Islet of Langerhans (tissue), 1 donor: ENCODE measurements at regions not wholly inside any gene's neighbourhood (a gene's known extent, or its start where the extent isn't known, plus 50 kb on each side); places are given as distances from the start of the nearest gene placed in this dataset.
A peak's percentile ranks its signal among the peaks of the same experiment; 100 is the strongest.

Experiments
- FAIRE-seq: peaks from one replicate; lab custom pipeline; 2011; peaks lifted over from hg19 to GRCh38; lab: Jason Lieb, UNC

DNA sequence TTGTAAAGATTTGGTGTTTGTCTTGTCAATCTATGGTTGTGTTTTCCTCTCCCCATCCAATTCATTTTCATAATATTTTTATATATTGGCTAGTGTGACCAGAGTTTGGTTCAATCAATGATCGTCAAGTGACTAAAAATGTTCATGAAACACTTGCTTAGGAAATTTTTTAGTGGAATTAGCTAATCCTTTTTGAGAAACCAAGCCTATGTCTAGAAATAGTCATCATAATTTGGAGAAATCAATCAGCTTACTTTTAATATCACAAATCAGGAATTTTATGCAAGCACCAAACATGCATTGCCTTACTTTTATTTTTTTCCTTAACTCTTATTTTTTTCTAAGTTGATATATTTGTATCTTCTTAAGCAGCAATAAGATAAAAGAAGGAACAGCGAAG is 403.1 kb upstream of the TBL1XR1 start:
- FAIRE-seq, result no peak

DNA sequence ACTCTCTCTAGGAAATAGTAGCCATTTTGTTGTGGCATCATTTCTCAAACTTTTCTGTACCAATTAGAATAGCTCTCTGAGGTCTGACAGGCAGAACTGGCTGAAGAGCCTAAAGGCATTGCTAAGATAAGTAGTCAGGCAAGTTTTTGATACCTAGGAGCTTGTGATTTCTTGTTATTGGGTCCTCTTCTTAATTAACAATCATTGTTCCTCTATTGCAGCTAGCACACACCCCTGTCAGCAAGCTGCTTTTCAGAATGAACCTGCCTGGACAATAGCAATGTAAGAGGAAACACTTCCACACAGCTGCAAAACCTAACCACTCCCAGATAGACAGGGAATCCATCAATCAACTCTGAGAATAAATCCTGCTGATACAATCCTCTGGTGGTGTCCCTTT is 403.9 kb upstream of the TBL1XR1 start:
- FAIRE-seq, result no peak

DNA sequence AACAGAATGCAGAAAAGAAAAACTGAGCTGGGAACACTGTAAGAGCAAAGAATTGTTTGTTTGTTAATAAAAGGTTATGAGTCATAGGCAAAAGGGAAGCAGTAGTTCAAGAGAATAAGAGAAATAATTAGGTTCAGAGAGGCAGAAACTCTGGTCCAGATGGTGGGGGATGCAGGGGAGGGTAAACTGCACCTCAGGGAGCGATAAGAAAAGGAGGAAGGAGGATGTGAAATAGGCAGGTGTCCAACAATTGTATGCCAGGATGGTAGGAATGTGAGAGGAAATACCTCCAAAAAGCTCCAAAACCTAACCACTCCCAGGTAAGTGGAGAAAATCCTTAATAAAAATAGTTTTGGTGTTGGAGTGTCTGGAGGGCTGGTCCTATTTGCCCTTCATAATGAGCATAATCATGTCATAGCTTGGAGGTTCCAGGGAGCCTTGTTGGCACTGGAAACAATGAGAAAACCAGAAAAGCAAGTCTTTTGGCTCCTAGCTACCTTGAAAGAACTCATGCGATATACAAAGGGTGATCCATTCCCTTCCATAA is 405.4 kb upstream of the TBL1XR1 start:
- no peak for FAIRE-seq

DNA sequence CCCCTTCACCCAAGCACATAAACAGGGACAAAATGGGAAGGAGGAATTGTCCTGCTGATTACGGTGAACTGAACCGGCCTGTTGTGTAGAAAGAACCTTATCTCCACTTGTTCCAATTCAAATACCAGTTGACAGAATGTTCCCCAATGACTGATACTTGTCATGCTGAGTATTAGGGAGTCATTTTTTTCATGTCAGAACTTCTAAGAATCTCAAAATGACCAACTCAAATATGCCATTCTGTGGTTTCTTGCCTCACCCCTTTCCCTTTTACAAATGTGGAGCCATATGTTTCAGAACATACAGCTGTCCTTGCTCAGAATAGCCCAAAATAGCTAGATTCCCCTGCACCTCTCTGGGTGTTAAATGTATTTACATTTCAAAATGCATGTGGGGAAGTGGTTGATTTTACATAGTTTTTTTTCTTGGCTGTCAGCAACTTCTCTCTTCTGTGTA is 405.9 kb upstream of the TBL1XR1 start:
- no peak for FAIRE-seq

DNA sequence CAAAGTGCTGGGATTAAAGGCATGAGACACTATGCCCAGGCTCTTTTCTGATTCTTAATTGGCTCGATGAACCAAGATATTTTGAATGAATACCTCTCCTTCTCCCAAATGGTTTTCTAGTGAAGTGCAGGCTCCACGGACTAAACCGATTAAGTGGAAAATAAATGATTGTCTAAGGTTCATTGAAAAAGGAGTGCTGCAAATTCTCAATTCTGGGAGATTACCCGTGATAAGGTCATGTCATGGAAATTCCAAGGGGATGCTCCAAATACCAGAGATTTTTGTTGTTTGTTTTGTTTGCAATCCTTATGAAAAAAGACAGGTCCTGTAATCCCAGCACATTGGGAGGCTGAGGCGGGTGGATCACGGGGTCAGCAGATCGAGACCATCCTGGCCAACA is 406.9 kb upstream of the TBL1XR1 start:
- FAIRE-seq, result no peak

DNA sequence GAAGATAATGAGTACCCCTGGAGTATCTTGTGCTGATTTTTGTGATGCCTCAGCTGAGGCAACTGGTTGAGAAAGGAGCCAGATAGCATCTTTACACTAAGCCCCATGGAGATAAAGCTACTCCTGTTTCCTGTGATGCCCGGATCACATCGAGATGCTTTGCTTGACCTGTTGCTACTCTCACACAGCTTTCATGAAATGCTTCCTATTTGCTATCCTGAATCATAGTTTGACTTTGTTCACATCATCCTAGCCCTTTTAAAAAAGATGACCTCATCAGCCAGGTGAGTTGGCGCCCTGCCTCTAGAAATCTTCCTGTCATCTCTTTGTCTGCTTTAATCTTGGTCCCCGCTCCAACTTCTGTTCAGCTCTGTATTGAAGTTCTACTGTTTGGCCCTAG is 409.6 kb upstream of the TBL1XR1 start:
- no peak for FAIRE-seq

DNA sequence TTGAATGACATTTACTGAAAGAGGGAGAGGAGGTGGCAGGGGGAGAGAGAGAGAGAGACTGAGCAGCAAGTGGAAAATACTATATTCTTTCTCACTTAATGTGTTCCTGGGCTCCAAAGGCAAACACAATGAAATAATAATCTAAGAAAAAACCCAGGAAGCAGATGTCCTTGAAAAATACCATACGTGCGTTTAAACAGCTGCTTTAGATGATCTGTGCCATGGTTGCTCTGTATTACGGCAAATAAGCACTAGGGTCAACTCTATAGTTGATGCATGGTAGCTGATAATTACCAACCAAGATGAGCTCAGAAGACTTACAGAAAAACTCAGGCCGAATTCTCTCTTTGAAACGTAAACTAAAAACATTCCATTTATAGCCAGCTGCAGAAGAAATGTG is 410.3 kb upstream of the TBL1XR1 start:
- FAIRE-seq, result no peak

DNA sequence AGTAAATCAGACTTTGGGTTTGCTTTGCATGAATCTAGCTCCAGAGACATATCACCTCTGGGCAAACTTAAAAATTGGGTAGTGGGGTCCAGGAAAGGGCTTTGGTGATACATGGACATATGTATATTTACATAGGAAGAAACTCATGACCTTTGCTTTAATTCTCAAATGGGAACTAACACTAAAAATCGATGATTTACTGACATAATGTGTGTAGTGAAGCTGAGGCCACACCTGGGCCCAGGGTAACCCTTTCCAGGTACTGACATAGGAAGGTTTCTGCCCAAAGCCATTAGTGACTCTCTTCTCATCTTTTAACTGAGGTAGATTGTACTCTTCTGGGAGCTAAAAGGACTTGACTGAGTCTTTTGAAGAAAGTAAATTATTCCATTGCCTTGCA is 411.2 kb upstream of the TBL1XR1 start:
- no peak for FAIRE-seq

DNA sequence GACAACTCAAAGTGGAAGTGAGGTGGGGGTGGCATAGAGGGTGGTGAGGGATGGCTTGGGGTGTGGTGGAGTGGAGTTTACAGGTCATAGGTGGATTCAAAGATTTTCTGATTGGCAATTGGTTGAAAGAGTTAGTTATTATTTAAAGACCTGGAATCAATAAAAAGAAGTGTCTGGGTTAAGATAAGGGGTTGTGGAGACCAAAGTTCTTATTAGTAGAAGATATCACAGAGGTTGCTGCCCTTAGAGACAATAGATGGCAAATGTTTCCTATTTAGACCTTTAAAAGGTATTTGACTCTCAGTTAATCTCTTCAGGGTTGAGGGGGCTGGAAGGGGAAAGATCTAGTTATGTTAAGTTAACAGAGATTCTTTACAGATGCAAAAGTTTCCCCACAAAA is 412.3 kb upstream of the TBL1XR1 start:
- no peak for FAIRE-seq

DNA sequence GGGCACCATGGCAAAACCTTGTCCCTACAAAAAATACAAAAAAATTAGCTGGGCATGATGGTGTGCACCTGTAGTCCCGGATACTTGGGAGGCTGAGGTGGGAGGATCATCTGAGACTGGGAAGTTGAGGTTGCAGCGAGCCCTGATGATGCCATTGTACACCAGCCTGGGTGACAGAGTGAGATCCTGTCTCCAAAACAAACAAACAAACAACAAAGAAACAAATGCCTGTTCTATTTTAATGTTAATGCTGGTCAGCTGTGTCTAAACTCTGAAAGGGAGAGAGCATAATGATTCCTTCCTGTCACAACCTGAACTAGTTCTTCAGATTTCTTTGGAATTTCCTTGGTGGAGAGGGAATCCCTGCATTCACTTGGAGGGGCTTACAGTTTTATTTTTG is 413.0 kb upstream of the TBL1XR1 start:
- no peak for FAIRE-seq

DNA sequence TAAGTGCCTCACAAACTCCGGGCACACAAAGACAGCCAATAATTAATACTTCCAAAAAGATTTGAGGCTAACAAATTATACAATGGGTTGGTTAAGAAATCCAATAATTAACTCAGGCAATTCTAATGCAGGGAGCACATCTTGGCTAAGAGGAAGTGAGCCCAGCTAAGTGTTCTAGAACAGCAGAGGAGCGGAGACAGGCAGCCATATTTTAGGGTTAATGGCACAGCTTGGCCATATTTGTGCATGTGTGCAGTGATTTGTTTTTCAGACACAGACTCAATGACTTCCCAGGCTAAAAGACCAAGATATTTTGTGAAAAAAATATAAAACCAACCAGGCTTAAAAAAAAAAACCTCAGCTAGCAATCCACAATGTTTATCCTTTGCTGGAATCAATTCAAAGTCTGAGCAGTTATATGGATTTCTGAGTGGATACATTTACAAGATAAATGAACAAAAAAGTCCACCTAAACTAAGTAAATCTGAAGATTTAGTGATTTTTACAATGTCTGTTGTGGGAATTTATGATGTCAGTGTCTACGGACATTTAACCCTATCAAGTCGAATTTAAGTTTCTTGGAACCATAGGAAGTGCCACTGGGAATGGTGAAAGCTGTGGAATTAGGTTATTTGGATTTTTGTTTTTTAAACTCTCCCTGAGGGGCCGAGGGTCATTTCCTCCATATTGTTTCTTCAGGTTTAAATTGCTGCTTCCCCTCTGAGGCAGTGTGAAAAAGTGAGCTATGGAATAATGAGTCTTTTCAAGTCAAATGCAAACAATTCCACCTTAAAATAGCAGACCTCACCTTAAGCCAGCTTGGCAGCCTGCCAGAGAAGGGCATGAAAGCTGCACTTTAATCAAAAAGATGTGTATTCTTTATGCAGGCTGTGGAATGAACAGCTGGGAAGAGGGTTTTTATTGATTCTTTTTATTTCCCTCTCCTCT is 413.7 kb upstream of the TBL1XR1 start:
- FAIRE-seq, result no peak

DNA sequence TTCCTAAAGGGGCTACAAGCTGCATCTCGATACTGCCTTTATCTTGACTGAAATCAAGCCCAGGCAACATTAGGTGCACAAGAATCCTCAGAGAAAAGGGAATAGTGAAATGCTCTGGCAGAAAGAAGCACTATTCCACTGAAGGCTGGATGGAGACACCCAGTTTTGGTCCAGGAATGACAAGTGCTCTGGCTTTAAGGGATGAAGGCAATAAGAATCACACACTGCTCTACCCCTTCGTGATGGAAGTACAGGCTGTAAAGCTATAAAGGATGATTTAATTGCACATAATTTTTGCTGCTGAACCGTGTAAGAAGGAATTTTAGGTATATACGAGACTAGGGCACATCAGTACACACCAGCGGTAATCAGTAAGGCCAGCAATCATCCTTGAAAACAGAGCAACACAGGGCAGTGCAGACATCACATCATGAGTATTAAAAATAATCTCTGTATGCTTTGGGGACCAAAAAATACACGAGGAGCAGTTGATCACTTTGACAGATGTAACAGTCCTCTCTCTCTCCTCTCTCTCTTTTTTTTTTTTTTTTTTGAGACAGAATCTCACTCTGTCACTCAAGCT is 414.6 kb upstream of the TBL1XR1 start:
- FAIRE-seq, result no peak

DNA sequence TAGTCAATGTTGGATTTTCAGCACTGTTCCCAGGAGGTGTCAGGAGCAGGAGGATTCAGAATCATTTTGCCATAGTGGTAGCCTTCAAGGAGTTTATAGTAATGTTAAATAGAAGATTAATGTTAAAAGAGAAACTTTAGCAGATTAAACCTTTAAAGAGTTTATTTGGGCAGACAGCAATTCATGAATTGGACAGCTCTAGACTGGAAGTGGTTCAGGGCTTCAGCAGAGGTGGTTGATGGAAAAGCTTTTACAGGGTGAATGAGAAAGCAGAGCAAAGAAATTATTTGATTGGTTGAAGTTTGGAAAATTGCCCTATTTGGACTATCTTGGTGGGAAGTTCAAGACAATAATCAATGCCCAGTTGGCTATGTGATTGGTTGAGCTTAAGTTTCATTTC is 416.6 kb upstream of the TBL1XR1 start:
- no peak for FAIRE-seq

DNA sequence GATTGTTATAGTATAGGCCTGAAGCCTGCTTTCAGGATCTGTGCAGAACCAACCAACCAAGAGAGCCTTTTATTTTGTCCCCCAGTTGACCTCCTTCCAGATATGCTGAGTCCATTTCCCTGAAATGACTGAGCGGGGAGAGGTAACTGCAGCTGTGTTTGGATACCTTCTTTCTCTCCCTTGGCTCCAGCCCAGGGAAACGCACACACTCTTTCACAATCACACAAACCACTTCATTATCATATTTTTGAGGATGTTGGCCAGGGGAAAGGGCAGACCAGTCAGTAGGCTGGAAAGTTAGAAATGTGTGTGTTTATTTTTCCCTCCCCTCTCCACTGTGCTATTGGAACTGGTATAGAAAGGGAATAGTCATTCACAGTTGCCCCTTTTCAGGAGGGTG is 417.7 kb upstream of the TBL1XR1 start:
- FAIRE-seq, result no peak

DNA sequence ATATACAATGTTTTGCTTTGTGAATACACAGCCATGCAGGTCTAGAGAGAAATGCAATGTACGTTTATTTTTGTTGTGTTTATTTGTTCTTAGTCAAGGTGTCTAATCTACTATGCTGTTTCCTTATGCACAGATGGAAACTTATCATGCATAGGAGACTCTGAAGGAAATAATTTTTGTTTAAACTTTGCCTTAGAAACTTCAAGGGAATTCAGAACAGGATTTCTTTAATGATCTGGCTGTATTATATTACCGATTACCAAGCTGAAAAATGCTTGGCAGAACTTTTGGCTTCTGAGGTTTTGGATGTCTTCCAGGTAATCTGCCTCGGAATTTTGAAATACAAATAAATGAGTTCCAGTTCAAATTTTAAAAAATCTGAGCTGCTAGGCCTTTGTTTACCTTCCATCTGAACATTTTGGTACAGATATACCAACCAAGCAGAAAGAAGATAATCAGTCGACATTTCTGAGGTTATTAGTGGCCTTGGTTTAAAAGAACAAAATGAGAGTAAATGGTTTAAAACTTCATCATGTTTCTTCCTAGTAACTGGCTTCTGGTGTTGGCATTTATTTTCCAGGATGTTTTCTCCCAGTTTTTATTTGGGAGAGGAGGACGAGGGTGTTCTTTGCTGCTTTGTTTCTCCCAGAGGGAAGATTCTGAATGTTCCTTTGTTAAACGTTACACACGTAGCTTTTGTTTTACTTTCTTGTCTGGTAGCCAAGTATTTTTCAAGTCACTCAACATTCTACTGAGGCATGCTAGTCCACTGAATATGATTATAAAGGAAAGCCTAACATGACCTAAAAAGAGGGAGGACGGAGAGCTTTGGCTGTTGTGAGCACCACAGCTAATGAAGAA is 421.8 kb upstream of the TBL1XR1 start:
- FAIRE-seq, result peak; percentile 90

DNA sequence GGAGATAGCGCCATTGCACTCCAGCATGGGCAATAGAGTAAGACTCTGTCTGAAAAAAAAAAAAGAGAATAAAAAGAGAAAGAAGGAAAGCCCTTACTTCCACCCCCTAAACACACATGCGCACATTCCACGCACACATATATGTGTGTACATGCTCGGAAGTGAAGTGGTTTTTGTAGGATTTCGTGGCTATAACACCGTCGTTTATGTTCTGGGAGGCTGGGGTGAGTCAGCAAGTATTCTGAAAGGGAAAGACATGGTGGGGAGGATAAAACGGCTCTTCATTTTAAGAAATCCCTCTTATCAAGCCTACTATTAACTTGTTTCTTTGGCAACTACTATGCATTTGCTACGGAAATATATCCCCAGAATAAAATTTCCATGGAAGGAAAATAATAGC is 422.8 kb upstream of the TBL1XR1 start:
- FAIRE-seq, result no peak

DNA sequence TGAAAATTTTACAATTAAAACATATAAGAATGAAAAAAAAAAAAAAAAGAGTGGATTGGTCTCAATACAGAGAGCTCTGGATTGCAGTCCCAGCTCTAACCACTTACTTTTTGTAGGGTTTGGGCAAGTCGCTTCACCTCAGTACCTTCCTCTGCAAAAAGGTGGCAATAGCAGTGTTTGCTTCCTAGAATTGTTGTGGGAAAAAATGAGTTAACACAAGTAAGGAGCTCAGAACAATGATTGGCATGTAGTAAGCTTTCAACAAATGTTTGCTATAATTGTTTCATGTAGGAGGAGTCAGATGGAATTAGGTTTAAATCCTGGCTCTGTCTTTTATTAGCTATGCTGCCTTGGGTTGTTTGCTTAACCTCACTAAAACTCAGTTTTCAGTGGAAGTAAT is 425.2 kb upstream of the TBL1XR1 start:
- no peak for FAIRE-seq

DNA sequence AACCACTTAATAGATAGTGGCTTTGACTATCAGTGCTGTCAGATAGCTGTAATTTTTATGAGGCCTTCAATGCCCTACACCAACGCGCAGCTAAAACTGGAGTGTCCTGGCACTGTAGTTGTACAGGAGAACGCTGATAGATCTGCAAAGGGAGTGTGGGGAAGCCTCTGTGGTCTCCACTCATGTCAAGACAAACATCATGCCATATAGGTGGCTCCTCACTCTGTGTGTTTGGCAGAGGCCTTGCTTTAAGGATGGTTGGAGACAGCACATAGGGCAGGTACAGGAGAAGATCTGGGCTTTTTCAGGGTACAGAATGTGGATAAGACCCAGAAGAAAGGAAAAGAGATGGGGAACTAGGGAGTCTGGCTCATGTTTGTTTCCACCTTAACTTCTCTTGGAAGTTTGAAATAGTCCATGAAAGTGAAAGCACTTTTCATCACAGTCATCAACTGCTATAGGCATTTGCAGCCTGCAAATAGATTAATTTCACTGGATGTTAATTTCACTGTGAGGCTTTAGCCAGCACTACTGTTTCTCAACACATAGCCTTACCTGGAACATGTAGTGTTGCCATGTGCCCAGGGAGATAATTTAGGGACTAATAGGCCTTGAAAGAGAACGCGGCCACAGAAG is 425.8 kb upstream of the TBL1XR1 start:
- no peak for FAIRE-seq

DNA sequence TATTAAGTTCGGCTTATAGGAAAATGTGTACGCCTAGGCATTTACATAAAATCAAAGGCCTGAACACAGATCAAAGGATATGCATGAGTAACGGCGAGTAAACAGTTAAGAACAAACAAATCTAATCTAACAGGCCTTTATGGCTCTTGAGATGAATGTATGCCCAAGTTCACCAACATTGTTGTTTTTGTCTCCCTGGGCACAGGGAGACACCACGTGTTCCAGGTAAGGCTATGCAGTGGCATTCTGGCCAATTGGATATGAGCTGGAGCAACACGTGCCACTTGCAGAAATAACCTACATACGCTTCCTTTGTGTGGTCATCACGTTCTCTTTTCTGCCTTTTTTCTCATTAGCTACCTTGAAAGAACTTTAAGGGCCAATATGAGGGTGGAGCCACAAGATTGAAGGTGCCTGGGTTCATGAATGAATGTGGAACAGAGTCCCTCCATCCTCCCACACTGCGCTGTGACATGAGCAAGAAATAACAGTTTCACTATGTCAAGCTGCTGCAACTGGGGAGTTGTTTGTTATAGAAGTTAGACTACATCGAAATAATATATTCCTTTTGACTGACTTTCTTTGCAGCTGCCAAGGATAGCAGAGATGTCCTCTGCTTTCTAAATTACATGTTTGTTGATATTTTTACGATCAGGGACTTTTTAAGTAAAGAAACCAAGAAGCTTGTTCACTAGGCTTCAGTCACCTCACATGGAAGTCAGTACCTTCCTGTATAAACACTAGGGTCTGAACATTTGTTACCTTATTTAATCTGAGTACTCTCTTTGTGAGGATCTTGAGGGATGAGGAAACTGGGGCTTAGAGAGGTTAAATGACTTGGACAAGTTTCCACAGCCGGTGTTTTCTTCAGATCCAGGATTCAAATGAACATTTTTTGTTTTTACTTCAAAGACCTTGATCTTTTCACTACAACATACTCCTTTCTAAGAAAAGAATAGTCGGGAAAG is 427.5 kb upstream of the TBL1XR1 start:
- FAIRE-seq, result no peak

DNA sequence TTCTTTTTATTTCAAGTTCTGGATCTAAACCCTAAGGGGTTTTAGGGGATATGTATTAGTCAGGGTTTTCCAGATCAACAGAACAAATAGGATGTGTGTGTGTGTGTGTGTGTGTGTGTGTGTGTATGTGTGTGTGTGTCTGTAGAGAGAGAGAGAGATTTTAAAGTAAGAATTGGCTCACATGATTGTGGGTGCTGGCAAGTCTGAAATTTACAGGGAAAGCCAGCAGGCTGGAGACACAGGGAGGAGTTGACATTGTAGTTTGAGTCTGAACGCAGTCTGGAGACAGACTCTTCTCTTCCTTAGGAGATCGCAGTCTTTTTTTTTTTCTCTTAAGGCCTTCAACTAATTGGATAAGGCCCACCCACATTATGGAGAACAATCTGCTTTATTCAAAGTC is 428.8 kb upstream of the TBL1XR1 start:
- FAIRE-seq, result no peak
